ENCODE measurements at regions not wholly inside any gene's neighbourhood (a gene's known extent, or its start where the extent isn't known, plus 50 kb on each side); places are given as distances from the start of the nearest gene placed in this dataset.

GRCh38 chr6:160931378-160932310 lies 59.9 kb upstream of the MAP3K4 start:
- no peak for DNase-seq
- no peak for TF ChIP-seq CTCF (IDR thresholded peaks at IDR 0.05; ENCODE audit: low read depth, low read length)
- H3K27me3 ChIP-seq: peaks cover 19% of the 10 kb centered on the region
- H3K9me3 ChIP-seq: no peaks in the 10 kb centered on the region
- no peaks in the 10 kb centered on the region for H3K36me3 ChIP-seq
- no peaks in the 10 kb centered on the region for H3K4me1 ChIP-seq
- peak overlapping the region; percentile 46 for H3K4me3 ChIP-seq (ENCODE audit: low read depth, low read length)

GRCh38 chr6:160933256-160933655 lies 58.3 kb upstream of the MAP3K4 start:
- peak; percentile 44 for TF ChIP-seq CTCF (IDR thresholded peaks at IDR 0.05; ENCODE audit: low read depth, low read length)
- H3K4me1 ChIP-seq: no peaks in the 10 kb centered on the region
- DNase-seq: no peak
- H3K4me3 ChIP-seq (ENCODE audit: low read depth, low read length): no peak overlapping the region
- H3K27me3 ChIP-seq: peaks cover 5% of the 10 kb centered on the region; the same call in 1 of the 2 replicates
- no peaks in the 10 kb centered on the region for H3K36me3 ChIP-seq
- H3K9me3 ChIP-seq: no peaks in the 10 kb centered on the region

GRCh38 chr6:160934157-160934556 lies 57.4 kb upstream of the MAP3K4 start:
- Histone ChIP-seq H3K4me1 (no peaks in the 10 kb centered on the region), H3K4me3 (ENCODE audit: low read depth, low read length) (no peak overlapping the region), H3K9me3 (no peaks in the 10 kb centered on the region), H3K36me3 (no peaks in the 10 kb centered on the region), H3K27me3 (peaks cover 1% of the 10 kb centered on the region; the same call in 1 of the 2 replicates)
- no peak for DNase-seq
- no peak for TF ChIP-seq CTCF (IDR thresholded peaks at IDR 0.05; ENCODE audit: low read depth, low read length)

- 0 out of 2 replicates have a peak, but pooled peaks cover 4% of the 10 kb centered on the region for H3K27me3 ChIP-seq
- no peaks in the 10 kb centered on the region for H3K36me3 ChIP-seq
- no peaks in the 10 kb centered on the region for H3K9me3 ChIP-seq
- TF ChIP-seq CTCF (IDR thresholded peaks at IDR 0.05; ENCODE audit: low read depth, low read length): no peak
- H3K4me1 ChIP-seq: no peaks in the 10 kb centered on the region
- H3K4me3 ChIP-seq (ENCODE audit: low read depth, low read length): no peak overlapping the region
- DNase-seq: no peak
Observed at GRCh38 chr6:160940197-160940596, 51.4 kb upstream of the MAP3K4 start.

All from BE2C (cell line).